ENCODE measurements at regions not wholly inside any gene's neighbourhood (a gene's known extent, or its start where the extent isn't known, plus 50 kb on each side); places are given as distances from the start of the nearest gene placed in this dataset.

DNA sequence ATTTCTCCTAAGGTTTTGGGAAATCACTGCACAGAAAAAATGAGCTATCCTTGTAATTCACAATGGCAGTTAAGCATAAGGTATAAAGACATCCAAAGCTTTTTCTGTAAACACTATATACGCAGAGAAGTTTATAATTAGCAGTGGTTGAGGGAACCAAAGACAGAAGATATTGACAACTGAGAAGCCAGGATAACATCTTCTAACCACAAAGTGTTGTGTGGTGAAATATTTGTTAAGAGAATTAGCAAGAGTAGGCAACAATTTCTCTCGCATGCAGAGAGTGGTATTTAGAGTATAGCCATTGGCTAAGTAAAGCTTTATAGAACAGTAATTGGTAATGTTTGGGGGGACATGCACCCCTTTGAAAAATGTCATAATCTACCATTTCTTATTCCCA is 123.7 kb upstream of the USP15 start (continued):
- TF ChIP-seq, protein P1, sequence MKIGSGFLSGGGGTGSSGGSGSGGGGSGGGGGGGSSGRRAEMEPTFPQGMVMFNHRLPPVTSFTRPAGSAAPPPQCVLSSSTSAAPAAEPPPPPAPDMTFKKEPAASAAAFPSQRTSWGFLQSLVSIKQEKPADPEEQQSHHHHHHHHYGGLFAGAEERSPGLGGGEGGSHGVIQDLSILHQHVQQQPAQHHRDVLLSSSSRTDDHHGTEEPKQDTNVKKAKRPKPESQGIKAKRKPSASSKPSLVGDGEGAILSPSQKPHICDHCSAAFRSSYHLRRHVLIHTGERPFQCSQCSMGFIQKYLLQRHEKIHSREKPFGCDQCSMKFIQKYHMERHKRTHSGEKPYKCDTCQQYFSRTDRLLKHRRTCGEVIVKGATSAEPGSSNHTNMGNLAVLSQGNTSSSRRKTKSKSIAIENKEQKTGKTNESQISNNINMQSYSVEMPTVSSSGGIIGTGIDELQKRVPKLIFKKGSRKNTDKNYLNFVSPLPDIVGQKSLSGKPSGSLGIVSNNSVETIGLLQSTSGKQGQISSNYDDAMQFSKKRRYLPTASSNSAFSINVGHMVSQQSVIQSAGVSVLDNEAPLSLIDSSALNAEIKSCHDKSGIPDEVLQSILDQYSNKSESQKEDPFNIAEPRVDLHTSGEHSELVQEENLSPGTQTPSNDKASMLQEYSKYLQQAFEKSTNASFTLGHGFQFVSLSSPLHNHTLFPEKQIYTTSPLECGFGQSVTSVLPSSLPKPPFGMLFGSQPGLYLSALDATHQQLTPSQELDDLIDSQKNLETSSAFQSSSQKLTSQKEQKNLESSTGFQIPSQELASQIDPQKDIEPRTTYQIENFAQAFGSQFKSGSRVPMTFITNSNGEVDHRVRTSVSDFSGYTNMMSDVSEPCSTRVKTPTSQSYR (CRISPR knock-in tag; IDR thresholded peaks at IDR 0.05), result no peak
- TF ChIP-seq EMX1 (CRISPR knock-in tag; IDR thresholded peaks at IDR 0.05) (no peak), ZNF396 (CRISPR knock-in tag; IDR thresholded peaks at IDR 0.05; ENCODE audit: borderline replicate concordance) (no peak), ZNF671 (CRISPR knock-in tag; IDR thresholded peaks at IDR 0.05) (no peak), HMGA2 (CRISPR knock-in tag; IDR thresholded peaks at IDR 0.05) (no peak), TP53 (CRISPR knock-in tag; IDR thresholded peaks at IDR 0.05) (no peak), NFATC4 (CRISPR knock-in tag; IDR thresholded peaks at IDR 0.05) (no peak)
- TF ChIP-seq, protein P2, sequence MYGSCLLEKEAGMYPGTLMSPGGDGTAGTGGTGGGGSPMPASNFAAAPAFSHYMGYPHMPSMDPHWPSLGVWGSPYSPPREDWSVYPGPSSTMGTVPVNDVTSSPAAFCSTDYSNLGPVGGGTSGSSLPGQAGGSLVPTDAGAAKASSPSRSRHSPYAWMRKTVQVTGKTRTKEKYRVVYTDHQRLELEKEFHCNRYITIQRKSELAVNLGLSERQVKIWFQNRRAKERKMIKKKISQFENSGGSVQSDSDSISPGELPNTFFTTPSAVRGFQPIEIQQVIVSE (CRISPR knock-in tag; IDR thresholded peaks at IDR 0.05; ENCODE audit: borderline replicate concordance), result no peak
- TF ChIP-seq, protein P3, sequence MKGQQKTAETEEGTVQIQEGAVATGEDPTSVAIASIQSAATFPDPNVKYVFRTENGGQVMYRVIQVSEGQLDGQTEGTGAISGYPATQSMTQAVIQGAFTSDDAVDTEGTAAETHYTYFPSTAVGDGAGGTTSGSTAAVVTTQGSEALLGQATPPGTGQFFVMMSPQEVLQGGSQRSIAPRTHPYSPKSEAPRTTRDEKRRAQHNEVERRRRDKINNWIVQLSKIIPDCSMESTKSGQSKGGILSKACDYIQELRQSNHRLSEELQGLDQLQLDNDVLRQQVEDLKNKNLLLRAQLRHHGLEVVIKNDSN (CRISPR knock-in tag; IDR thresholded peaks at IDR 0.05), result no peak
- TF ChIP-seq, protein P4, sequence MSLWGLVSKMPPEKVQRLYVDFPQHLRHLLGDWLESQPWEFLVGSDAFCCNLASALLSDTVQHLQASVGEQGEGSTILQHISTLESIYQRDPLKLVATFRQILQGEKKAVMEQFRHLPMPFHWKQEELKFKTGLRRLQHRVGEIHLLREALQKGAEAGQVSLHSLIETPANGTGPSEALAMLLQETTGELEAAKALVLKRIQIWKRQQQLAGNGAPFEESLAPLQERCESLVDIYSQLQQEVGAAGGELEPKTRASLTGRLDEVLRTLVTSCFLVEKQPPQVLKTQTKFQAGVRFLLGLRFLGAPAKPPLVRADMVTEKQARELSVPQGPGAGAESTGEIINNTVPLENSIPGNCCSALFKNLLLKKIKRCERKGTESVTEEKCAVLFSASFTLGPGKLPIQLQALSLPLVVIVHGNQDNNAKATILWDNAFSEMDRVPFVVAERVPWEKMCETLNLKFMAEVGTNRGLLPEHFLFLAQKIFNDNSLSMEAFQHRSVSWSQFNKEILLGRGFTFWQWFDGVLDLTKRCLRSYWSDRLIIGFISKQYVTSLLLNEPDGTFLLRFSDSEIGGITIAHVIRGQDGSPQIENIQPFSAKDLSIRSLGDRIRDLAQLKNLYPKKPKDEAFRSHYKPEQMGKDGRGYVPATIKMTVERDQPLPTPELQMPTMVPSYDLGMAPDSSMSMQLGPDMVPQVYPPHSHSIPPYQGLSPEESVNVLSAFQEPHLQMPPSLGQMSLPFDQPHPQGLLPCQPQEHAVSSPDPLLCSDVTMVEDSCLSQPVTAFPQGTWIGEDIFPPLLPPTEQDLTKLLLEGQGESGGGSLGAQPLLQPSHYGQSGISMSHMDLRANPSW (CRISPR knock-in tag; conservative IDR thresholded peaks at IDR 0.05; ENCODE audit: low read depth), result no peak

DNA sequence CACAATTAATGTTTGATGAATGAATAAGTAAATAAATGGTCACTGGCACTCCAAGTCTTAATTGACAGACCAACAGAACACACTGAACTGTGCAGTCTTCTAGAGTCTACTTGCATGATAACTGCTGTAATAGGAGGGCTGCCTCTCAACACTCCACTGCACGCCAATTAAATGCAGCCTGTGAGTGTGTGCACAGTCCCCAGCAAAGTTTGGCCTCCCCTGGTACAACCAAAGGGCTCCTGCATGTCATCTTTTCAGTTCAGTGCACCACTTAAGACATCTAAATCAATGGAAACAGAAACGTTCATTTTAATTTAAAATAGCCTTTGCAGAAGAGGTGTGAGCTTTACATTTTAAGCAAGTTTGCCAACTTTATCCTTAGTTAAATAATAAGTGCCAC is 121.7 kb upstream of the USP15 start:
- DNase-seq (ENCODE audit: low spot score) (no peak), ATAC-seq (no peak)
- TF ChIP-seq ELF4 (CRISPR knock-in tag; IDR thresholded peaks at IDR 0.05; ENCODE audit: low read depth) (no peak), SMAD4 (CRISPR knock-in tag; IDR thresholded peaks at IDR 0.05) (no peak), CBFB (CRISPR knock-in tag; IDR thresholded peaks at IDR 0.05; ENCODE audit: low read depth) (no peak), ZNF219 (CRISPR knock-in tag; IDR thresholded peaks at IDR 0.05; ENCODE audit: borderline replicate concordance) (no peak), ZNF671 (CRISPR knock-in tag; IDR thresholded peaks at IDR 0.05) (no peak), GRHL2 (CRISPR knock-in tag; IDR thresholded peaks at IDR 0.05; ENCODE audit: insufficient replicate concordance, severe bottlenecking) (no peak)
- TF ChIP-seq, protein P5, sequence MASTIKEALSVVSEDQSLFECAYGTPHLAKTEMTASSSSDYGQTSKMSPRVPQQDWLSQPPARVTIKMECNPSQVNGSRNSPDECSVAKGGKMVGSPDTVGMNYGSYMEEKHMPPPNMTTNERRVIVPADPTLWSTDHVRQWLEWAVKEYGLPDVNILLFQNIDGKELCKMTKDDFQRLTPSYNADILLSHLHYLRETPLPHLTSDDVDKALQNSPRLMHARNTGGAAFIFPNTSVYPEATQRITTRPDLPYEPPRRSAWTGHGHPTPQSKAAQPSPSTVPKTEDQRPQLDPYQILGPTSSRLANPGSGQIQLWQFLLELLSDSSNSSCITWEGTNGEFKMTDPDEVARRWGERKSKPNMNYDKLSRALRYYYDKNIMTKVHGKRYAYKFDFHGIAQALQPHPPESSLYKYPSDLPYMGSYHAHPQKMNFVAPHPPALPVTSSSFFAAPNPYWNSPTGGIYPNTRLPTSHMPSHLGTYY (CRISPR knock-in tag; IDR thresholded peaks at IDR 0.05), result no peak
- TF ChIP-seq, protein P6, sequence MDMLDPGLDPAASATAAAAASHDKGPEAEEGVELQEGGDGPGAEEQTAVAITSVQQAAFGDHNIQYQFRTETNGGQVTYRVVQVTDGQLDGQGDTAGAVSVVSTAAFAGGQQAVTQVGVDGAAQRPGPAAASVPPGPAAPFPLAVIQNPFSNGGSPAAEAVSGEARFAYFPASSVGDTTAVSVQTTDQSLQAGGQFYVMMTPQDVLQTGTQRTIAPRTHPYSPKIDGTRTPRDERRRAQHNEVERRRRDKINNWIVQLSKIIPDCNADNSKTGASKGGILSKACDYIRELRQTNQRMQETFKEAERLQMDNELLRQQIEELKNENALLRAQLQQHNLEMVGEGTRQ (CRISPR knock-in tag; IDR thresholded peaks at IDR 0.05), result no peak
- TF ChIP-seq, protein P7, sequence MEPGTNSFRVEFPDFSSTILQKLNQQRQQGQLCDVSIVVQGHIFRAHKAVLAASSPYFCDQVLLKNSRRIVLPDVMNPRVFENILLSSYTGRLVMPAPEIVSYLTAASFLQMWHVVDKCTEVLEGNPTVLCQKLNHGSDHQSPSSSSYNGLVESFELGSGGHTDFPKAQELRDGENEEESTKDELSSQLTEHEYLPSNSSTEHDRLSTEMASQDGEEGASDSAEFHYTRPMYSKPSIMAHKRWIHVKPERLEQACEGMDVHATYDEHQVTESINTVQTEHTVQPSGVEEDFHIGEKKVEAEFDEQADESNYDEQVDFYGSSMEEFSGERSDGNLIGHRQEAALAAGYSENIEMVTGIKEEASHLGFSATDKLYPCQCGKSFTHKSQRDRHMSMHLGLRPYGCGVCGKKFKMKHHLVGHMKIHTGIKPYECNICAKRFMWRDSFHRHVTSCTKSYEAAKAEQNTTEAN (CRISPR knock-in tag; IDR thresholded peaks at IDR 0.05), result no peak
- TF ChIP-seq, protein P8, sequence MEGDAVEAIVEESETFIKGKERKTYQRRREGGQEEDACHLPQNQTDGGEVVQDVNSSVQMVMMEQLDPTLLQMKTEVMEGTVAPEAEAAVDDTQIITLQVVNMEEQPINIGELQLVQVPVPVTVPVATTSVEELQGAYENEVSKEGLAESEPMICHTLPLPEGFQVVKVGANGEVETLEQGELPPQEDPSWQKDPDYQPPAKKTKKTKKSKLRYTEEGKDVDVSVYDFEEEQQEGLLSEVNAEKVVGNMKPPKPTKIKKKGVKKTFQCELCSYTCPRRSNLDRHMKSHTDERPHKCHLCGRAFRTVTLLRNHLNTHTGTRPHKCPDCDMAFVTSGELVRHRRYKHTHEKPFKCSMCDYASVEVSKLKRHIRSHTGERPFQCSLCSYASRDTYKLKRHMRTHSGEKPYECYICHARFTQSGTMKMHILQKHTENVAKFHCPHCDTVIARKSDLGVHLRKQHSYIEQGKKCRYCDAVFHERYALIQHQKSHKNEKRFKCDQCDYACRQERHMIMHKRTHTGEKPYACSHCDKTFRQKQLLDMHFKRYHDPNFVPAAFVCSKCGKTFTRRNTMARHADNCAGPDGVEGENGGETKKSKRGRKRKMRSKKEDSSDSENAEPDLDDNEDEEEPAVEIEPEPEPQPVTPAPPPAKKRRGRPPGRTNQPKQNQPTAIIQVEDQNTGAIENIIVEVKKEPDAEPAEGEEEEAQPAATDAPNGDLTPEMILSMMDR (IDR thresholded peaks at IDR 0.05), result no peak
- TF ChIP-seq, protein P9, sequence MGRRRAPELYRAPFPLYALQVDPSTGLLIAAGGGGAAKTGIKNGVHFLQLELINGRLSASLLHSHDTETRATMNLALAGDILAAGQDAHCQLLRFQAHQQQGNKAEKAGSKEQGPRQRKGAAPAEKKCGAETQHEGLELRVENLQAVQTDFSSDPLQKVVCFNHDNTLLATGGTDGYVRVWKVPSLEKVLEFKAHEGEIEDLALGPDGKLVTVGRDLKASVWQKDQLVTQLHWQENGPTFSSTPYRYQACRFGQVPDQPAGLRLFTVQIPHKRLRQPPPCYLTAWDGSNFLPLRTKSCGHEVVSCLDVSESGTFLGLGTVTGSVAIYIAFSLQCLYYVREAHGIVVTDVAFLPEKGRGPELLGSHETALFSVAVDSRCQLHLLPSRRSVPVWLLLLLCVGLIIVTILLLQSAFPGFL (CRISPR knock-in tag; IDR thresholded peaks at IDR 0.05; ENCODE audit: borderline replicate concordance), result no peak
- CTCF ChIA-PET, result no interaction called here
- H3K4me3 Mint-ChIP-seq, result no peak overlapping the region
- no peaks in the 10 kb centered on the region for H3K36me3 Mint-ChIP-seq
- no peaks in the 10 kb centered on the region for H3K9me3 Mint-ChIP-seq
- H3K27ac Mint-ChIP-seq, result no peak overlapping the region
- POLR2A ChIA-PET, result no interaction called here
- H3K4me1 Mint-ChIP-seq, result peaks cover 5% of the 10 kb centered on the region
- H3K27me3 Mint-ChIP-seq (ENCODE audit: low read depth), result no peaks in the 10 kb centered on the region
